Neuronal stem cell (in vitro differentiated cells): ENCODE measurements at regions not wholly inside any gene's neighbourhood (a gene's known extent, or its start where the extent isn't known, plus 50 kb on each side); places are given as distances from the start of the nearest gene placed in this dataset.

Experiments
- DNase-seq: peaks from one replicate; pipeline ENCODE4 v3.0.0-alpha.2; 2013; ENCODE audit warnings: low spot score
- H2AFZ ChIP-seq: one replicate; pipeline ENCODE4 v1.6.1; 2013; ENCODE audit warnings: mild to moderate bottlenecking, low read length, inconsistent platforms
- H2AK5ac ChIP-seq: 2 replicates; pipeline ENCODE4 v1.6.1; 2013; ENCODE audit warnings: low read depth, mild to moderate bottlenecking, inconsistent platforms, low read length, moderate library complexity, mixed read lengths
- H2BK120ac ChIP-seq: 2 replicates; pipeline ENCODE4 v1.6.1; 2013; ENCODE audit warnings: low read depth, mild to moderate bottlenecking, inconsistent platforms, low read length, moderate library complexity, mixed read lengths
- H2BK12ac ChIP-seq: one replicate; pipeline ENCODE4 v1.6.1; 2013; ENCODE audit warnings: low read length, inconsistent platforms
- H2BK15ac ChIP-seq: 2 replicates; pipeline ENCODE4 v1.6.1; 2013; ENCODE audit warnings: mild to moderate bottlenecking, low read length, inconsistent platforms, mixed read lengths
- H2BK5ac ChIP-seq: one replicate; pipeline ENCODE4 v1.6.1; 2013; ENCODE audit warnings: inconsistent platforms, mild to moderate bottlenecking, low read length, moderate library complexity
- H3K14ac ChIP-seq: one replicate; pipeline ENCODE4 v1.6.1; 2013; ENCODE audit warnings: low read length, inconsistent platforms
- H3K18ac ChIP-seq: 2 replicates; pipeline ENCODE4 v1.6.1; 2013; ENCODE audit warnings: low read length, inconsistent platforms
- H3K23ac ChIP-seq: 2 replicates; pipeline ENCODE4 v1.6.1; 2013; ENCODE audit warnings: low read depth, mild to moderate bottlenecking, mixed read lengths, low read length, inconsistent platforms; ENCODE audit not compliant: poor library complexity
- H3K27ac ChIP-seq: replicated peaks from 3 replicates; pipeline ENCODE4 v1.5.1; 2013; ENCODE audit warnings: low read length, inconsistent platforms
- H3K27me3 ChIP-seq, 3 experiments: 2 replicates each; pipeline ENCODE4 v1.6.1; 2013; ENCODE audit warnings: low read length in 3 of 3, mild to moderate bottlenecking in 2 of 3, inconsistent platforms in 1 of 3, low read depth in 1 of 3, mixed read lengths in 1 of 3, moderate library complexity in 1 of 3; ENCODE audit not compliant: control insufficient read depth in 3 of 3, insufficient read depth in 3 of 3
- H3K36me3 ChIP-seq, 2 donors: replicated peaks in 1 of 2; 2 replicates each; pipeline ENCODE4 v1.6.1; 2013; ENCODE audit warnings: low read length in 2 of 2; ENCODE audit not compliant: control insufficient read depth in 2 of 2, insufficient read depth in 2 of 2
- H3K4ac ChIP-seq: 2 replicates; pipeline ENCODE4 v1.6.1; 2013; ENCODE audit warnings: inconsistent platforms, mild to moderate bottlenecking, low read length, moderate library complexity
- H3K4me1 ChIP-seq, 2 donors: 1 replicate in 1 of 2; 2 replicates in 1 of 2; pipeline ENCODE4 v1.6.1; 2013; ENCODE audit warnings: low read length in 2 of 2, low read depth in 1 of 2; ENCODE audit not compliant: control insufficient read depth in 2 of 2, insufficient read depth in 1 of 2
- H3K4me2 ChIP-seq: one replicate; pipeline ENCODE4 v1.6.1; 2013; ENCODE audit warnings: mild to moderate bottlenecking, low read length, inconsistent platforms; ENCODE audit not compliant: insufficient read depth, poor library complexity, severe bottlenecking
- H3K4me3 ChIP-seq, 2 donors: 2 replicates each; pipeline ENCODE4 v1.5.1; 2013; ENCODE audit warnings: low read length in 2 of 2, mild to moderate bottlenecking in 2 of 2, inconsistent platforms in 1 of 2, moderate library complexity in 1 of 2
- H3K79me1 ChIP-seq: one replicate; pipeline ENCODE4 v1.6.1; 2013; ENCODE audit warnings: low read depth, mild to moderate bottlenecking, inconsistent platforms, low read length, moderate library complexity
- H3K9ac ChIP-seq: one replicate; pipeline ENCODE4 v1.6.1; 2013; ENCODE audit warnings: mild to moderate bottlenecking, low read depth, low read length, inconsistent platforms; ENCODE audit not compliant: poor library complexity
- H3K9me3 ChIP-seq, 2 donors: replicated peaks in 1 of 2; 2 replicates each; pipeline versions ENCODE3 to v1.6.1; 2013; ENCODE audit warnings: low read length in 2 of 2, mild to moderate bottlenecking in 2 of 2, inconsistent platforms in 1 of 2, low read depth in 1 of 2, mixed read lengths in 1 of 2, moderate library complexity in 1 of 2; ENCODE audit not compliant: control insufficient read depth in 2 of 2, insufficient read depth in 1 of 2
- H4K8ac ChIP-seq: one replicate; pipeline ENCODE4 v1.6.1; 2013; ENCODE audit warnings: low read depth, mild to moderate bottlenecking, inconsistent platforms, low read length, moderate library complexity
- H4K91ac ChIP-seq: one replicate; pipeline ENCODE4 v1.6.1; 2013; ENCODE audit warnings: low read length, low read depth, mild to moderate bottlenecking, inconsistent platforms; ENCODE audit not compliant: poor library complexity
- WGBS, 2 donors: extraction: QIAGEN DNeasy Blood & Tissue Kit; methylation state at CpG; one replicate each; pipeline ENCODE4 v1.1.7; 2013; ENCODE audit warnings: missing lambda C conversion rate in 2 of 2, mixed read lengths in 1 of 2; ENCODE audit not compliant: insufficient read length in 2 of 2, insufficient replicate concordance in 1 of 2; ENCODE audit errors: extremely low coverage in 2 of 2; 5-methylcytosine and 5-hydroxymethylcytosine counted together

- no peaks in the 10 kb centered on the region for H3K79me1 ChIP-seq
- no peak overlapping the region for H3K4ac ChIP-seq
- H3K4me2 ChIP-seq = no peak overlapping the region
- no peak overlapping the region for H3K4me3 ChIP-seq
- H3K14ac ChIP-seq = no peak overlapping the region
- DNase-seq = no peak
- no peak overlapping the region for H2BK120ac ChIP-seq
- H2BK5ac ChIP-seq = no peak overlapping the region
- H2AK5ac ChIP-seq = peak overlapping the region; percentile 8
- H3K9me3 ChIP-seq = no peaks in the 10 kb centered on the region
- H3K36me3 ChIP-seq = no peaks in the 10 kb centered on the region
- no peak overlapping the region for H3K27ac ChIP-seq
- H3K23ac ChIP-seq = no peak overlapping the region
- no CpG with 5 or more reads among the region's 10 CpGs for WGBS, 2 donors
- H3K4me1 ChIP-seq = peaks cover 18 to 21% of the 10 kb centered on the region in 2 donors
- H2BK12ac ChIP-seq = peak overlapping the region; percentile 25
- no peak overlapping the region for H3K9ac ChIP-seq
- peak overlapping the region; percentile 91 for H2BK15ac ChIP-seq
- peak overlapping the region; percentile 12 for H3K18ac ChIP-seq
- H2AFZ ChIP-seq = peak overlapping the region; percentile 44
- no peak overlapping the region for H4K91ac ChIP-seq
- H3K27me3 ChIP-seq = no peaks in the 10 kb centered on the region
- no peak overlapping the region for H4K8ac ChIP-seq
These were observed 104.3 kb upstream of the RNU6-1 start for GRCh38 chr15:67944010-67944641.

- Histone ChIP-seq H2BK12ac (no peak overlapping the region), H3K36me3 (no peaks in the 10 kb centered on the region), H3K9me3 (no peaks in the 10 kb centered on the region), H2BK5ac (no peak overlapping the region), H3K79me1 (no peaks in the 10 kb centered on the region), H3K14ac (no peak overlapping the region), H3K9ac (no peak overlapping the region), H2AFZ (no peak overlapping the region), H2AK5ac (no peak overlapping the region), H3K4ac (no peak overlapping the region), H3K27ac (no peak overlapping the region), H3K23ac (no peak overlapping the region), H3K4me1 (peaks cover 18 to 21% of the 10 kb centered on the region in 2 donors), H3K18ac (no peak overlapping the region), H2BK15ac (no peak overlapping the region), H4K8ac (no peak overlapping the region), H3K4me3 (no peak overlapping the region), H2BK120ac (no peak overlapping the region), H3K27me3 (no peaks in the 10 kb centered on the region), H3K4me2 (no peak overlapping the region), H4K91ac (no peak overlapping the region)
- no CpG with 5 or more reads among the region's 2 CpGs for WGBS, 2 donors
- no peak for DNase-seq
These were observed 105.3 kb upstream of the RNU6-1 start for GRCh38 chr15:67945131-67945530.

- peak overlapping the region; percentile 74 for H3K27ac ChIP-seq
- no peaks in the 10 kb centered on the region for H3K9me3 ChIP-seq
- no peak overlapping the region for H3K4ac ChIP-seq
- H3K79me1 ChIP-seq = no peaks in the 10 kb centered on the region
- peak overlapping the region; percentile 44 for H3K18ac ChIP-seq
- no peak overlapping the region for H4K8ac ChIP-seq
- no peak overlapping the region for H3K4me2 ChIP-seq
- peak overlapping the region; percentile 36 for H2AFZ ChIP-seq
- H3K36me3 ChIP-seq = no peaks in the 10 kb centered on the region
- no peaks in the 10 kb centered on the region for H3K27me3 ChIP-seq
- H4K91ac ChIP-seq = no peak overlapping the region
- peaks cover 18 to 21% of the 10 kb centered on the region in 2 donors for H3K4me1 ChIP-seq
- H2BK120ac ChIP-seq = no peak overlapping the region
- no peak overlapping the region for H2BK15ac ChIP-seq
- H2BK5ac ChIP-seq = no peak overlapping the region
- no peak overlapping the region for H2AK5ac ChIP-seq
- DNase-seq = peak; percentile 58
- peak overlapping the region in 1 of 2 donors; percentile 1 for H3K4me3 ChIP-seq
- no peak overlapping the region for H3K23ac ChIP-seq
- no peak overlapping the region for H3K14ac ChIP-seq
- H2BK12ac ChIP-seq = no peak overlapping the region
- no CpG with 5 or more reads among the region's 6 CpGs for WGBS, 2 donors
- no peak overlapping the region for H3K9ac ChIP-seq
These were observed 106.3 kb upstream of the RNU6-1 start for GRCh38 chr15:67945951-67946700.

GRCh38 chr15:67946701-67947100, 106.9 kb upstream of the RNU6-1 start:
- Histone ChIP-seq H3K79me1 (no peaks in the 10 kb centered on the region), H3K14ac (no peak overlapping the region), H2AFZ (peak overlapping the region; percentile 36), H2BK120ac (no peak overlapping the region), H3K4me3 (peak overlapping the region in 1 of 2 donors; percentile 1), H2BK5ac (no peak overlapping the region), H2BK12ac (no peak overlapping the region), H3K18ac (peak overlapping the region; percentile 44), H3K27ac (peak overlapping the region; percentile 74), H3K36me3 (no peaks in the 10 kb centered on the region), H4K91ac (no peak overlapping the region), H3K4me2 (no peak overlapping the region), H2AK5ac (no peak overlapping the region), H4K8ac (no peak overlapping the region), H3K4ac (no peak overlapping the region), H3K9me3 (no peaks in the 10 kb centered on the region), H3K27me3 (no peaks in the 10 kb centered on the region), H2BK15ac (no peak overlapping the region), H3K4me1 (peaks cover 18 to 21% of the 10 kb centered on the region in 2 donors), H3K9ac (no peak overlapping the region), H3K23ac (no peak overlapping the region)
- DNase-seq = no peak
- no CpG with 5 or more reads among the region's 4 CpGs for WGBS, 2 donors
